IPS-NIHi11 (cell line): ENCODE measurements at regions not wholly inside any gene's neighbourhood (a gene's known extent, or its start where the extent isn't known, plus 50 kb on each side); places are given as distances from the start of the nearest gene placed in this dataset.

Source experiments
- DNase-seq: peaks from one replicate; pipeline ENCODE4 v3.0.0; 2012; ENCODE audit warnings: mixed read lengths, low spot score

- DNase-seq, result no peak
Observed at GRCh38 chr4:133869486-133869885, 332.1 kb downstream of the PABPC4L start.

GRCh38 chr4:133868856-133869255, 332.7 kb downstream of the PABPC4L start:
- DNase-seq, result no peak

GRCh38 chr4:133866328-133866699, 335.3 kb downstream of the PABPC4L start:
- DNase-seq, result no peak

GRCh38 chr4:133865612-133866327, 335.8 kb downstream of the PABPC4L start:
- DNase-seq, result peak; percentile 9

- no peak for DNase-seq
Observed at GRCh38 chr4:133863153-133863552, 338.4 kb downstream of the PABPC4L start.

GRCh38 chr4:133856731-133857355, 344.7 kb downstream of the PABPC4L start:
- no peak for DNase-seq

GRCh38 chr4:133855001-133855400, 346.6 kb downstream of the PABPC4L start:
- DNase-seq, result no peak

GRCh38 chr4:133839326-133839725, 362.3 kb downstream of the PABPC4L start:
- no peak for DNase-seq

GRCh38 chr4:133823177-133823576, 378.4 kb downstream of the PABPC4L start:
- no peak for DNase-seq

GRCh38 chr4:133812954-133813353, 388.6 kb downstream of the PABPC4L start:
- no peak for DNase-seq

- no peak for DNase-seq
Observed at GRCh38 chr4:133812236-133812635, 389.4 kb downstream of the PABPC4L start.

- no peak for DNase-seq
Observed at GRCh38 chr4:133808151-133808550, 393.4 kb downstream of the PABPC4L start.

- DNase-seq, result no peak
Observed at GRCh38 chr4:133803341-133803740, 398.2 kb downstream of the PABPC4L start.

GRCh38 chr4:133802359-133803140, 399.0 kb downstream of the PABPC4L start:
- DNase-seq, result no peak

GRCh38 chr4:133801883-133802282, 399.7 kb downstream of the PABPC4L start:
- no peak for DNase-seq

- DNase-seq, result no peak
Observed at GRCh38 chr4:133800966-133801365, 400.6 kb downstream of the PABPC4L start.

- no peak for DNase-seq
Observed at GRCh38 chr4:133799717-133800315, 401.8 kb downstream of the PABPC4L start.

- DNase-seq, result no peak
Observed at GRCh38 chr4:133777661-133778060, 423.9 kb downstream of the PABPC4L start.

GRCh38 chr4:133776961-133777360, 424.6 kb downstream of the PABPC4L start:
- no peak for DNase-seq

- no peak for DNase-seq
Observed at GRCh38 chr4:133776503-133776902, 425.1 kb downstream of the PABPC4L start.

- no peak for DNase-seq
Observed at GRCh38 chr4:133775881-133776280, 425.7 kb downstream of the PABPC4L start.

- no peak for DNase-seq
Observed at GRCh38 chr4:133775469-133775868, 426.1 kb downstream of the PABPC4L start.

- no peak for DNase-seq
Observed at GRCh38 chr4:133759428-133759827, 442.2 kb downstream of the PABPC4L start.
